Hepatocyte (in vitro differentiated cells): ENCODE measurements at regions not wholly inside any gene's neighbourhood (a gene's known extent, or its start where the extent isn't known, plus 50 kb on each side); places are given as distances from the start of the nearest gene placed in this dataset.

ENCODE experiments used
- DNase-seq: peaks from one replicate; pipeline ENCODE4 v3.0.0-alpha.2; 2016; ENCODE audit warnings: low spot score
- H2AFZ ChIP-seq: fragments of 200-600 bp; sonication (generic); 2 replicates; pipeline ENCODE4 v1.6.0; 2016; ENCODE audit warnings: antibody characterized with exemption, mild to moderate bottlenecking
- H3K27ac ChIP-seq: fragments of 200-600 bp; sonication (generic); 2 replicates; pipeline ENCODE4 v1.5.1; 2016; ENCODE audit warnings: mild to moderate bottlenecking
- H3K27me3 ChIP-seq: fragments of 200-600 bp; sonication (generic); 2 replicates; pipeline ENCODE4 v1.6.1; 2016
- H3K36me3 ChIP-seq: fragments of 200-600 bp; sonication (generic); replicated peaks from 2 replicates; pipeline ENCODE4 v1.5.1; 2016; ENCODE audit warnings: low read depth; ENCODE audit not compliant: insufficient read depth
- H3K4me1 ChIP-seq: fragments of 200-600 bp; sonication (generic); 2 replicates; pipeline ENCODE4 v1.5.1; 2016; ENCODE audit warnings: mild to moderate bottlenecking, moderate library complexity; ENCODE audit not compliant: insufficient read depth
- H3K4me2 ChIP-seq: fragments of 200-600 bp; sonication (generic); 2 replicates; pipeline ENCODE4 v1.6.0; 2016
- H3K4me3 ChIP-seq: fragments of 200-600 bp; sonication (generic); 2 replicates; pipeline ENCODE4 v1.5.1; 2016; ENCODE audit warnings: mild to moderate bottlenecking
- H3K79me2 ChIP-seq: fragments of 200-600 bp; sonication (generic); 2 replicates; pipeline ENCODE4 v1.6.0; 2017; ENCODE audit warnings: mild to moderate bottlenecking
- H3K9me2 ChIP-seq: fragments of 200-600 bp; sonication (generic); replicated peaks from 2 replicates; pipeline ENCODE4 v1.6.0; 2017; ENCODE audit warnings: mild to moderate bottlenecking; ENCODE audit not compliant: insufficient read depth
- H3K9me3 ChIP-seq: fragments of 200-600 bp; sonication (generic); 2 replicates; pipeline ENCODE4 v1.5.1; 2016; ENCODE audit warnings: low read depth, mild to moderate bottlenecking
- H4K20me1 ChIP-seq: fragments of 200-600 bp; sonication (generic); 2 replicates; pipeline ENCODE4 v1.6.0; 2016; ENCODE audit warnings: mild to moderate bottlenecking; ENCODE audit not compliant: insufficient read depth, poor library complexity, severe bottlenecking
- CTCF ChIP-seq: fragments of 200-600 bp; sonication (generic); IDR thresholded peaks from 2 replicates; pipeline ENCODE4 v1.5.1; 2016; ENCODE audit warnings: antibody characterized with exemption, mild to moderate bottlenecking; ENCODE audit not compliant: poor library complexity
- EZH2 ChIP-seq: fragments of 200-600 bp; sonication (generic); IDR thresholded peaks from 2 replicates; pipeline ENCODE4 v1.6.1; 2016; ENCODE audit warnings: antibody characterized with exemption, mild to moderate bottlenecking, borderline replicate concordance
- EZH2phosphoT487 ChIP-seq: fragments of 200-600 bp; sonication (generic); IDR thresholded peaks from one replicate; pipeline ENCODE4 v1.6.1; 2018; ENCODE audit warnings: antibody characterized with exemption, mild to moderate bottlenecking, low read depth, moderate library complexity; ENCODE audit not compliant: unreplicated experiment, severe bottlenecking
- WGBS: methylation state at CpG from one replicate; pipeline ENCODE4 v1.1.6; 2016; ENCODE audit warnings: low lambda C conversion rate; ENCODE audit errors: missing lambda C conversion rate; 5-methylcytosine and 5-hydroxymethylcytosine counted together

GRCh38 chr7:67990003-67990402, 993.4 kb downstream of the TYW1 start:
- H3K9me3 ChIP-seq: no peaks in the 10 kb centered on the region
- WGBS: 41% methylated on average over 4 of the region's 4 CpGs
- no peak for DNase-seq

GRCh38 chr7:67990716-67991115, 994.1 kb downstream of the TYW1 start:
- Histone ChIP-seq H3K9me3 (no peaks in the 10 kb centered on the region), H2AFZ (no peak overlapping the region), H3K27me3 (no peaks in the 10 kb centered on the region), H4K20me1 (no peaks in the 10 kb centered on the region), H3K79me2 (no peaks in the 10 kb centered on the region), H3K4me1 (no peaks in the 10 kb centered on the region), H3K27ac (no peak overlapping the region), H3K9me2 (no peaks in the 10 kb centered on the region), H3K4me3 (no peak overlapping the region), H3K36me3 (no peaks in the 10 kb centered on the region), H3K4me2 (no peak overlapping the region)
- 96% methylated on average over 2 of the region's 2 CpGs for WGBS
- no peak for DNase-seq
- no peak for TF ChIP-seq EZH2
- no peak for TF ChIP-seq EZH2phosphoT487
- no peak for TF ChIP-seq CTCF

More at GRCh38 chr7:67990003-67990402, 993.4 kb downstream of the TYW1 start:
- no peaks in the 10 kb centered on the region for H3K4me1 ChIP-seq
- H3K4me3 ChIP-seq: no peak overlapping the region
- no peak overlapping the region for H3K27ac ChIP-seq
- H3K4me2 ChIP-seq: no peak overlapping the region
- H3K27me3 ChIP-seq: no peaks in the 10 kb centered on the region
- no peak overlapping the region for H2AFZ ChIP-seq
- no peaks in the 10 kb centered on the region for H3K79me2 ChIP-seq
- TF ChIP-seq EZH2 (no peak), EZH2phosphoT487 (no peak), CTCF (no peak)
- no peaks in the 10 kb centered on the region for H4K20me1 ChIP-seq
- no peaks in the 10 kb centered on the region for H3K36me3 ChIP-seq
- H3K9me2 ChIP-seq: no peaks in the 10 kb centered on the region

DNA sequence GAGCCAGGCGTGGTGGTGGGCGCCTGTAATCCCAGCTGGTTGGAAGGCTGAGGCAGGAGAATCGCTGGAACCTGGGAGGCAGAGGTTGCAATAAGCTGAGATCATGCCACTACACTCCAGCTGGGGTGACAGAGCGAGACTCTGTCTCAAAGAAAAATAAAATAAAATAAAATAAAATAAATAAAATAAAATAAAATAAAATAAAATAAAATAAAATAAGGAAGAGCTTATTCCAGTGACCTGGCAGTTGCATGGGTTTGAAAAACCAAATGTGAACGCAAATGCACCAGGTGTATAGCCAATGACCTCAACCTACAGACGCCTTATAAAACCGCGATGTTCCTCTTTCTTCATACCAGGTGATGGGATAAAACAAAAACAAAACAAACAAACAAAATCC, 995.7 kb downstream of the TYW1 start:
- H4K20me1 ChIP-seq: no peaks in the 10 kb centered on the region
- no peaks in the 10 kb centered on the region for H3K79me2 ChIP-seq
- H3K9me3 ChIP-seq: no peaks in the 10 kb centered on the region
- H3K4me2 ChIP-seq: no peak overlapping the region
- no peaks in the 10 kb centered on the region for H3K27me3 ChIP-seq
- 91% methylated on average over 8 of the region's 8 CpGs for WGBS
- no peaks in the 10 kb centered on the region for H3K4me1 ChIP-seq
- no peak for DNase-seq
- TF ChIP-seq EZH2: no peak
- no peak for TF ChIP-seq CTCF
- TF ChIP-seq EZH2phosphoT487: no peak
- no peaks in the 10 kb centered on the region for H3K9me2 ChIP-seq
- no peak overlapping the region for H2AFZ ChIP-seq
- no peak overlapping the region for H3K27ac ChIP-seq
- H3K4me3 ChIP-seq: no peak overlapping the region
- H3K36me3 ChIP-seq: no peaks in the 10 kb centered on the region

DNA sequence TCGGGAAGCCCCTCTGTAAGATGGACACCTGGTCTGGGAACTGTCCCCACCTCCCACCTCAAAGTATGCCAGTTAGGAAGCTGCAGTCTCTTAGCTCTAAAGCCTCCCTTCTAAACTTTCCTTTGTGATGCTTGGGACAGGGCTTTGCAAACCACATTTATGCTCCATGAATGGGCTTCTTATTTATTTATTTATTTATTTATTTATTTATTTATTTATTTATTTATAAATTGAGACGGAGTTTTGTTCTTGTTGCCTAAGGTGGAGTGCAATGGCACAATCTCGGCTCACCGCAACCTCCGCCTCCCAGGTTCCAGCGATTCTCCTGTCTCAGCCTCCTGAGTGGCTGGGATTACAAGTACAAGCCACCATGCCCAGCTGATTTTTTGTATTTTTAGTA, 1009.4 kb downstream of the TYW1 start:
- Histone ChIP-seq H2AFZ (no peak overlapping the region), H3K27ac (no peak overlapping the region), H3K79me2 (no peaks in the 10 kb centered on the region), H3K27me3 (no peaks in the 10 kb centered on the region), H3K9me3 (no peaks in the 10 kb centered on the region), H4K20me1 (no peaks in the 10 kb centered on the region), H3K9me2 (no peaks in the 10 kb centered on the region), H3K36me3 (no peaks in the 10 kb centered on the region), H3K4me2 (no peak overlapping the region), H3K4me1 (no peaks in the 10 kb centered on the region), H3K4me3 (no peak overlapping the region)
- 98% methylated on average over 6 of the region's 6 CpGs for WGBS
- TF ChIP-seq EZH2phosphoT487 (no peak), EZH2 (no peak), CTCF (no peak)
- DNase-seq: no peak
